Neural cell (in vitro differentiated cells): ENCODE measurements at regions not wholly inside any gene's neighbourhood (a gene's known extent, or its start where the extent isn't known, plus 50 kb on each side); places are given as distances from the start of the nearest gene placed in this dataset.

Source experiments
- EP300 ChIP-seq: fragments of 450-650 bp; conservative IDR thresholded peaks from 2 replicates; pipeline ENCODE4 v1.6.1; 2014; ENCODE audit warnings: antibody characterized with exemption, mild to moderate bottlenecking, moderate library complexity; ENCODE audit not compliant: poor library complexity, severe bottlenecking
- EZH2 ChIP-seq: fragments of 200-600, 300-800 bp; shearing (Covaris generic), sonication (generic); IDR thresholded peaks from 2 replicates; pipeline ENCODE4 v1.6.1; 2014; ENCODE audit warnings: antibody characterized with exemption, low read length, borderline replicate concordance, mild to moderate bottlenecking; ENCODE audit not compliant: insufficient read depth, poor library complexity, severe bottlenecking
- POLR2AphosphoS5 ChIP-seq: IDR thresholded peaks from 2 replicates; pipeline ENCODE4 v1.6.1; 2012
- TAF1 ChIP-seq: IDR thresholded peaks from 2 replicates; pipeline ENCODE4 v1.6.1; 2012; ENCODE audit warnings: low read depth
- TF ChIP-seq, protein P1 (sequence below): fragments of 450-650 bp; IDR thresholded peaks from 2 replicates; pipeline ENCODE4 v1.5.1; 2014; ENCODE audit warnings: antibody characterized with exemption, mild to moderate bottlenecking, moderate library complexity; ENCODE audit not compliant: poor library complexity, severe bottlenecking
- TF ChIP-seq, protein P2 (sequence below): IDR thresholded peaks from 2 replicates; pipeline ENCODE4 v1.6.1; 2012; ENCODE audit warnings: borderline replicate concordance

GRCh38 chr10:45082176-45082575, 81.5 kb downstream of the ZNF22 start:
- TF ChIP-seq, protein P1, sequence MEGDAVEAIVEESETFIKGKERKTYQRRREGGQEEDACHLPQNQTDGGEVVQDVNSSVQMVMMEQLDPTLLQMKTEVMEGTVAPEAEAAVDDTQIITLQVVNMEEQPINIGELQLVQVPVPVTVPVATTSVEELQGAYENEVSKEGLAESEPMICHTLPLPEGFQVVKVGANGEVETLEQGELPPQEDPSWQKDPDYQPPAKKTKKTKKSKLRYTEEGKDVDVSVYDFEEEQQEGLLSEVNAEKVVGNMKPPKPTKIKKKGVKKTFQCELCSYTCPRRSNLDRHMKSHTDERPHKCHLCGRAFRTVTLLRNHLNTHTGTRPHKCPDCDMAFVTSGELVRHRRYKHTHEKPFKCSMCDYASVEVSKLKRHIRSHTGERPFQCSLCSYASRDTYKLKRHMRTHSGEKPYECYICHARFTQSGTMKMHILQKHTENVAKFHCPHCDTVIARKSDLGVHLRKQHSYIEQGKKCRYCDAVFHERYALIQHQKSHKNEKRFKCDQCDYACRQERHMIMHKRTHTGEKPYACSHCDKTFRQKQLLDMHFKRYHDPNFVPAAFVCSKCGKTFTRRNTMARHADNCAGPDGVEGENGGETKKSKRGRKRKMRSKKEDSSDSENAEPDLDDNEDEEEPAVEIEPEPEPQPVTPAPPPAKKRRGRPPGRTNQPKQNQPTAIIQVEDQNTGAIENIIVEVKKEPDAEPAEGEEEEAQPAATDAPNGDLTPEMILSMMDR: no peak
- TF ChIP-seq EP300: no peak
- TF ChIP-seq POLR2AphosphoS5: no peak
- TF ChIP-seq, protein P2, sequence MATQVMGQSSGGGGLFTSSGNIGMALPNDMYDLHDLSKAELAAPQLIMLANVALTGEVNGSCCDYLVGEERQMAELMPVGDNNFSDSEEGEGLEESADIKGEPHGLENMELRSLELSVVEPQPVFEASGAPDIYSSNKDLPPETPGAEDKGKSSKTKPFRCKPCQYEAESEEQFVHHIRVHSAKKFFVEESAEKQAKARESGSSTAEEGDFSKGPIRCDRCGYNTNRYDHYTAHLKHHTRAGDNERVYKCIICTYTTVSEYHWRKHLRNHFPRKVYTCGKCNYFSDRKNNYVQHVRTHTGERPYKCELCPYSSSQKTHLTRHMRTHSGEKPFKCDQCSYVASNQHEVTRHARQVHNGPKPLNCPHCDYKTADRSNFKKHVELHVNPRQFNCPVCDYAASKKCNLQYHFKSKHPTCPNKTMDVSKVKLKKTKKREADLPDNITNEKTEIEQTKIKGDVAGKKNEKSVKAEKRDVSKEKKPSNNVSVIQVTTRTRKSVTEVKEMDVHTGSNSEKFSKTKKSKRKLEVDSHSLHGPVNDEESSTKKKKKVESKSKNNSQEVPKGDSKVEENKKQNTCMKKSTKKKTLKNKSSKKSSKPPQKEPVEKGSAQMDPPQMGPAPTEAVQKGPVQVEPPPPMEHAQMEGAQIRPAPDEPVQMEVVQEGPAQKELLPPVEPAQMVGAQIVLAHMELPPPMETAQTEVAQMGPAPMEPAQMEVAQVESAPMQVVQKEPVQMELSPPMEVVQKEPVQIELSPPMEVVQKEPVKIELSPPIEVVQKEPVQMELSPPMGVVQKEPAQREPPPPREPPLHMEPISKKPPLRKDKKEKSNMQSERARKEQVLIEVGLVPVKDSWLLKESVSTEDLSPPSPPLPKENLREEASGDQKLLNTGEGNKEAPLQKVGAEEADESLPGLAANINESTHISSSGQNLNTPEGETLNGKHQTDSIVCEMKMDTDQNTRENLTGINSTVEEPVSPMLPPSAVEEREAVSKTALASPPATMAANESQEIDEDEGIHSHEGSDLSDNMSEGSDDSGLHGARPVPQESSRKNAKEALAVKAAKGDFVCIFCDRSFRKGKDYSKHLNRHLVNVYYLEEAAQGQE: no peak
- TF ChIP-seq EZH2: no peak
- no peak for TF ChIP-seq TAF1
